Epithelial cell of prostate (primary cell): ENCODE measurements at regions not wholly inside any gene's neighbourhood (a gene's known extent, or its start where the extent isn't known, plus 50 kb on each side); places are given as distances from the start of the nearest gene placed in this dataset.
"Not testable (repeated sequence)": the region's sequence is repeated elsewhere in the genome, so short reads cannot be mapped to it uniquely, and the experiment has no call there.

Experiments used
- DNase-seq: peaks from one replicate; pipeline ENCODE4 v3.0.0-alpha.2; 2011; ENCODE audit warnings: low read depth, low spot score
- H3K27ac ChIP-seq: fragments of 450-650 bp; 2 replicates; pipeline ENCODE4 v1.5.1; 2017; ENCODE audit warnings: mild to moderate bottlenecking

DNA sequence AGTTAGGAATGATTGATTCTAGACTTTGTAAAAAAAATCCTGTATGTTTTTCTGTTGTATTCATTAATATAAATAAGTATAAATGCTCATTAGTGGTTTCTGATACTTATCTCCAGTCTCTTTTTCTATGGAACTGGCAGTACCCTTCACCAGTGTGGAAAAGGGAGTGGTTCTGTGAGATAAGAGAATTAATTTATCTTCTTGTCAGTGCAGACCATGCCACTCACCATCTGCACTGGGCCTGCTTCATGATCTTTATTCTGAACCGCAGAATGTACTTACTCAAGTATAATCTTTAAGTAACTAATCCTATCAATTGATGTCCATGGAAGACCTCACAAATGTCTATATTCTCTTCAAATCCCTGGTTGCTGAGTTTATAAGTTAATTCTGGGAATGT lies 836.1 kb upstream of the CDH8 start:
- DNase-seq, result no peak
- H3K27ac ChIP-seq, result no peak overlapping the region

GRCh38 chr16:62870554-62870953 lies 834.3 kb upstream of the CDH8 start:
- no peak for DNase-seq
- no peak overlapping the region for H3K27ac ChIP-seq

GRCh38 chr16:62869837-62870236 lies 833.6 kb upstream of the CDH8 start:
- DNase-seq, result no peak
- no peak overlapping the region for H3K27ac ChIP-seq

DNA sequence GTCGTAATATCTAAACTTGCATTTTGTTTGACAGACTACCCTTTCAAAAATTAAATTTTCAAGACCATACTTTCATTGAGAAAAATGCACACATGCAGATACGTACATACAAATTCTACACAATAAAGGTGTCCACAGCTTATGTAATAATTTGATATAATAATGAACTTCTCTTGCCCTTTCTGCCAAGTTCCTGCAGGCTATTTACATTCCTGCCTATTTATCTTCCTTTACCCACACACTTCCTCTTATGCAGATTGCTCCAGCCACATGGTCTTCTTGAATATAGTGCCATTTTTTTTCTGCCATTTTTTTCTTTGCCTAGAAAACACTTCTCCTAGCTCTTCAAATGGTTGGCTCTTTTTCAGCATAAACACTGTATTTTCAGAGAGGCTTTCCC lies 826.9 kb upstream of the CDH8 start:
- no peak overlapping the region for H3K27ac ChIP-seq
- no peak for DNase-seq

GRCh38 chr16:62853887-62854286 lies 817.6 kb upstream of the CDH8 start:
- no peak overlapping the region for H3K27ac ChIP-seq
- DNase-seq, result peak; percentile 46

- no peak for DNase-seq
Measured at GRCh38 chr16:62846399-62847057, 810.3 kb upstream of the CDH8 start.

GRCh38 chr16:62832214-62832613 lies 796.0 kb upstream of the CDH8 start:
- no peak overlapping the region for H3K27ac ChIP-seq

More at GRCh38 chr16:62846399-62847057, 810.3 kb upstream of the CDH8 start:
- H3K27ac ChIP-seq, result no peak overlapping the region

GRCh38 chr16:62831235-62831850 lies 795.1 kb upstream of the CDH8 start:
- no peak overlapping the region for H3K27ac ChIP-seq
- DNase-seq, result no peak

More at GRCh38 chr16:62832214-62832613, 796.0 kb upstream of the CDH8 start:
- DNase-seq, result no peak

DNA sequence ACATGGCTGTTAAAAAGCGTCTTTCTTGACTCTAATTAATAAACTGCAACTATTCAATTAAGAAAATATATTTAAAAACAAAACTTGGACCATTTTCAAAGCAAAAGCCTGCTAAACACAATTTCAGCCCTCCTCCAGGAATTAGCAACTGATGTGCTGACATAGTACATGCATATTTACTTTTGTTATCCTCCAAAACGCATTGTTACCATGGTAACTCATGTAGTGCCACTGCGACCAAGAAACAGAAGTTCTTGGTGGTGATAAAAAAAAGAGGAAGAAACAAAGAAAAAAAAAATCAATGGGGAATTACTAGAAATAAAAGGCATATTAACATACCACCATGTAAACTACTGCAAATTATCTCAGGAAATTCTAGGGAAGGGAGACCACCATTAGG lies 793.4 kb upstream of the CDH8 start:
- no peak overlapping the region for H3K27ac ChIP-seq
- no peak for DNase-seq

GRCh38 chr16:62829084-62829483 lies 792.8 kb upstream of the CDH8 start:
- DNase-seq, result no peak

GRCh38 chr16:62821824-62822223 lies 785.6 kb upstream of the CDH8 start:
- no peak for DNase-seq
- no peak overlapping the region for H3K27ac ChIP-seq

More at GRCh38 chr16:62829084-62829483, 792.8 kb upstream of the CDH8 start:
- no peak overlapping the region for H3K27ac ChIP-seq

- H3K27ac ChIP-seq, result no peak overlapping the region
- no peak for DNase-seq
Measured at GRCh38 chr16:62816971-62817519, 780.8 kb upstream of the CDH8 start.

- no peak for DNase-seq
- no peak overlapping the region for H3K27ac ChIP-seq
Measured at GRCh38 chr16:62814891-62815290, 778.7 kb upstream of the CDH8 start.

DNA sequence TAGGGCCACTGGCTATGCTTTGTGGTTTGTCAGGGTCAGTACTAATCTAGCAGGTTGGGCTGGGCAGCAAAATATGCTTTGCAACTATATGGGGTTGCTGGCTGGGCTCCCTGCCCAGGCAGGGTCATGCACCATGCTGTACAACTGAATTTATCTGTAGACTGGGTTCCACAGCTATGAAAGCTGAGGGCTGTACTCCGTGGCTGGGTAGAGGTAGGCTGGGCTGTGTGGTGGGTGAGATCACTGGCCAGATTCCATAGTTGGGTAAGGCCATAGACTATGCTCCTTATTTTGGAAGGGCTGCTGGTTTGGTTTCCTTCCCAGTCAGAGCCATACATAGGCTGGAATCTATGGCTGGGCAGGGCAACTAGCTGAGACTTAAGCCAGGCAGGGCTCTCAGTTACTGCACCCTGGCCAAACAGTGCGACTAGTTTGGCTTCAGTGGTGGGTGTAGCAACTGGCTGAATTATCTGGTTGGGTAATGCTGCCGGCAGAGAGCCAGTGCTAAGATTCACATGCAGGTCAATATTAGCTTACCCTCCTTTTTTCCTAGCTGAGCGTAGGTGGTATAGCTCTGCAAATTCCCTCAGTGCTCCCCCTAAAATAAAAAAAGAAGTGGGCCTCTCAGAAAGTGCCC lies 769.1 kb upstream of the CDH8 start:
- no peak overlapping the region for H3K27ac ChIP-seq
- DNase-seq, result no peak

- DNase-seq, result no peak
- no peak overlapping the region for H3K27ac ChIP-seq
Measured at GRCh38 chr16:62794724-62795123, 758.5 kb upstream of the CDH8 start.

DNA sequence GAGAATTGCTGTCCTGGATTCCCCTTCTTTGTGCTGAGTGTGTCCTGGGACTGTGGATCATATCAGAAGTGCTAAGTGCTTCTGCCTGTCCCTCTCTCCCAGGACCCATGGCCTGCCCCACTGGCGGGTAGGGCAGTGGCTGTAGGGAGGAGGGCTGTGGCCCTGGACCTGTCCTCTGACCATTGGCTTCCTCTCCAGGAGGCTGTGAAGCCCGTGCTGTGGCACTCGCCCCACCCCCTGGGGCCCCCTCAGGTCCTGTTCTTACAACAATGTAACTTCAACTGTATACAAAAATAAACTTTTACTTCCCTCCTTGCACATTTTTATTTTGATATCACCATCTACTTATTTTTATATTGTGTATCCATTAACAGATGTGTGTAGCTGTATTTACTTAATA lies 743.8 kb upstream of the CDH8 start:
- DNase-seq, H3K27ac ChIP-seq: not testable (repeated sequence)

DNA sequence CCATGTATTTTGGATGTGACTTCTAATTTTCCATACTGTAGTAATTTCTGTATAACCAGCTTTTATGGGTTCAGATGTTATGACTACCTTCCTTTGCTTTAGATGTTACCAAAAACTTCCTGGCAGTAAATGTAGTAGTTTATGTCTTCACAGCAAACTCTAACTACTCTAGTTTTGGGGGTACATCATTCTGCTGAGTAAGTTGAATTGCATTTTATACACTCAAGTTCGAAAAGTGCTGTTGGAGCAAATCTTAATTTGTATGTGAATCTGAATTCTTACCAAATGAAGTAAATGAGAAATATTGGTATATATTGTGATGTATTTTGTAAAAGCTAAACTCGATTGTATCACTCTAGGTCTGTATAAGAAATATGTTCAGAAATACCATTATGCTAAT lies 728.3 kb upstream of the CDH8 start:
- no peak overlapping the region for H3K27ac ChIP-seq

DNA sequence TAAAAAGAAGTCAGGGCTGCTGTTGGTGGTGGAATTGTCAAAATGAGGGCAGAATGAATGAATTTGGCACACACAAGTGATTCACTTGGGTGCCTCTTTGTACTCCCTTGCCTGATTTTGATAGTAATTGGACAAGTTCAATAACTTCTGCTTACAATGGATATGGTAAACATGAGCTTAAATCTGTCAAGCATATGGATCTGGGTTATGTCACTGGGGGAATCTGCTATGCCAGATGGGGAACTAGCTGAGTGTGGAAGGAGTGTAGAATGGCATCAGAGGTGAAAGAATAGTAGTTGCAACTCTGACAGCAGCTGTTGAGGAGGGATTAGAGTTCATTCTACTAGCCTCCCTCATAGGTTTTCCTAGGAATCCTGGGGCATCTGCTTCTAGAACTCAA lies 724.2 kb upstream of the CDH8 start:
- no peak overlapping the region for H3K27ac ChIP-seq
- DNase-seq, result no peak

More for the DNA sequence above, 728.3 kb upstream of the CDH8 start:
- DNase-seq, result no peak

GRCh38 chr16:62755938-62756337 lies 719.7 kb upstream of the CDH8 start:
- DNase-seq, result no peak
- H3K27ac ChIP-seq, result no peak overlapping the region

DNA sequence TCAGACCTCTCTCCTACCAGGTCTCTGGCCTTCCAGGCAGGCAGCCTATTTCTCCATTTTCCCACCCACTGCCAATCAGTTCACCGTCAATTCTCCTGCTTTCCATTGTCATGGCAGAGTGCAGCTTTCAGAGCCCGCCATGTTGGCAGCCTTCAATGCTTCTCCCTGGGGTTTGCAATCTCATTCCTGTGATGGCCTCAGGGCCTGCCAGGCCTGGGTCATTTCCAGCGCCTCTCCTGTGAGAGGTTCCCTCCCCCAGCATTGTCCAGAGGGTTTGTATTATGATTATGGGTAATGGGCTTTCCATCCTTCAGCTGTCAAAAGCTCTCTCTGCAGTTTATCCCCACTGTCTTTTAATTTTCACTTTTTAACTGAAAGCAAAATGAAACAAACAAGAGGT lies 716.6 kb upstream of the CDH8 start:
- DNase-seq, result no peak
- H3K27ac ChIP-seq, result no peak overlapping the region

GRCh38 chr16:62751218-62751617 lies 715.0 kb upstream of the CDH8 start:
- no peak for DNase-seq
- no peak overlapping the region for H3K27ac ChIP-seq
